SU-DHL-6 (cell line): ENCODE measurements at regions not wholly inside any gene's neighbourhood (a gene's known extent, or its start where the extent isn't known, plus 50 kb on each side); places are given as distances from the start of the nearest gene placed in this dataset.

Experiments used
- H2AFZ ChIP-seq: fragments of 200-600 bp; sonication (generic); 2 replicates; pipeline ENCODE4 v1.6.1; 2014; ENCODE audit warnings: low read depth, mild to moderate bottlenecking, moderate library complexity, mixed read lengths, antibody characterized with exemption, low read length; ENCODE audit not compliant: severe bottlenecking
- H3F3A ChIP-seq: fragments of 200-600 bp; shearing (Covaris generic); 2 replicates; pipeline ENCODE4 v1.6.0; 2016; ENCODE audit warnings: antibody characterized with exemption, mild to moderate bottlenecking; ENCODE audit not compliant: insufficient read depth
- H3K27ac ChIP-seq: fragments of 200-600 bp; sonication (generic); 2 replicates; pipeline ENCODE4 v1.5.1; 2016; ENCODE audit warnings: low read depth, mild to moderate bottlenecking, low read length, moderate library complexity, mixed read lengths
- H3K27me3 ChIP-seq: fragments of 200-600 bp; sonication (generic), shearing (Covaris generic); 2 replicates; pipeline ENCODE4 v1.6.0; 2014; ENCODE audit warnings: mild to moderate bottlenecking, low read length
- H3K36me3 ChIP-seq: fragments of 200-600 bp; sonication (generic); 2 replicates; pipeline ENCODE4 v1.6.1; 2014; ENCODE audit warnings: mild to moderate bottlenecking, low read length, mixed read lengths
- H3K4me2 ChIP-seq: fragments of 300-600, 200-600 bp; shearing (Covaris generic), sonication (generic); 2 replicates; pipeline ENCODE4 v1.6.0; 2014; ENCODE audit warnings: low read length, low read depth, mild to moderate bottlenecking; ENCODE audit not compliant: poor library complexity, severe bottlenecking
- H3K4me3 ChIP-seq: fragments of 200-600 bp; sonication (generic); 2 replicates; pipeline ENCODE4 v1.5.1; 2014; ENCODE audit warnings: antibody characterized with exemption, low read length, mild to moderate bottlenecking, mixed read lengths; ENCODE audit not compliant: insufficient read depth, poor library complexity, severe bottlenecking
- H3K79me2 ChIP-seq: fragments of 200-600 bp; sonication (generic); 2 replicates; pipeline ENCODE4 v1.6.1; 2014; ENCODE audit warnings: mild to moderate bottlenecking, low read length, moderate library complexity; ENCODE audit not compliant: insufficient read depth
- H3K9ac ChIP-seq: fragments of 200-600 bp; sonication (generic); 2 replicates; pipeline ENCODE4 v1.7.0; 2014; ENCODE audit warnings: mild to moderate bottlenecking, low read length
- H3K9me2 ChIP-seq: fragments of 200-600 bp; sonication (generic); replicated peaks from 2 replicates; pipeline ENCODE4 v1.6.1; 2014; ENCODE audit warnings: low read length; ENCODE audit not compliant: insufficient read depth
- H3K9me3 ChIP-seq: fragments of 200-600 bp; sonication (generic); 2 replicates; pipeline ENCODE4 v1.6.1; 2014; ENCODE audit warnings: low read length, mixed read lengths; ENCODE audit not compliant: insufficient read depth
- H4K20me1 ChIP-seq: fragments of 200-600 bp; sonication (generic); 2 replicates; pipeline ENCODE4 v1.6.1; 2014; ENCODE audit warnings: low read depth, mild to moderate bottlenecking, antibody characterized with exemption, low read length, moderate library complexity, mixed read lengths
- CTCF ChIP-seq: fragments of 200-600 bp; sonication (generic); IDR thresholded peaks from one replicate; pipeline ENCODE4 v1.5.1; 2017; ENCODE audit warnings: antibody characterized with exemption, mild to moderate bottlenecking, low read length, moderate library complexity; ENCODE audit not compliant: insufficient read depth, poor library complexity, severe bottlenecking
- EZH2phosphoT487 ChIP-seq: fragments of 200-600 bp; sonication (generic), shearing (Covaris generic); conservative IDR thresholded peaks from 2 replicates; pipeline ENCODE4 v1.6.1; 2018; ENCODE audit warnings: mild to moderate bottlenecking, antibody characterized with exemption, low read length, moderate library complexity, mixed read lengths

DNA sequence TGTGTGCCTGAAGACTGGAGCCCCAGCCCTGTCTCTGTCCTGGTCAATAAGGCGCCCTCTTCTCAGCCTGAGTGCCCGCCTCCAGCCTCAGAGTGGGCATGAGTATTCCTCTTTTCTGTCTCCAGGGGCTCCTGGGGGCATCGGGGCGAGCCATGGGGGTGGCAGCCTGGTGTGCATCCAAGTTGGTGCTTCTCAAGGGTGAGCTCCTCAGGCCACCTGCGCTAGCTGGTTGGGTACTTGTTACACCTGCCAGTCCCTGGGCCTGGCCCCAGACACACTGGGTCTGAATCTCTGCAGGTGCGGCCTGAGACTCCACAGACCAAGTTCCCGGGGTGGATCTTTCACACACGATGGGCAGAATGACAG lies 168.6 kb upstream of the B3GAT1 start:
- H3K9ac ChIP-seq, result no peak overlapping the region
- no peak for TF ChIP-seq CTCF
- TF ChIP-seq EZH2phosphoT487, result no peak
- no peaks in the 10 kb centered on the region for H3K36me3 ChIP-seq
- no peak overlapping the region for H3K27ac ChIP-seq
- no peak overlapping the region for H2AFZ ChIP-seq
- no peaks in the 10 kb centered on the region for H4K20me1 ChIP-seq
- no peak overlapping the region for H3K4me2 ChIP-seq
- H3K9me3 ChIP-seq, result no peaks in the 10 kb centered on the region
- H3K27me3 ChIP-seq, result no peaks in the 10 kb centered on the region
- H3K79me2 ChIP-seq, result no peaks in the 10 kb centered on the region
- H3F3A ChIP-seq, result no peaks in the 10 kb centered on the region
- H3K9me2 ChIP-seq, result no peaks in the 10 kb centered on the region
- no peak overlapping the region for H3K4me3 ChIP-seq

DNA sequence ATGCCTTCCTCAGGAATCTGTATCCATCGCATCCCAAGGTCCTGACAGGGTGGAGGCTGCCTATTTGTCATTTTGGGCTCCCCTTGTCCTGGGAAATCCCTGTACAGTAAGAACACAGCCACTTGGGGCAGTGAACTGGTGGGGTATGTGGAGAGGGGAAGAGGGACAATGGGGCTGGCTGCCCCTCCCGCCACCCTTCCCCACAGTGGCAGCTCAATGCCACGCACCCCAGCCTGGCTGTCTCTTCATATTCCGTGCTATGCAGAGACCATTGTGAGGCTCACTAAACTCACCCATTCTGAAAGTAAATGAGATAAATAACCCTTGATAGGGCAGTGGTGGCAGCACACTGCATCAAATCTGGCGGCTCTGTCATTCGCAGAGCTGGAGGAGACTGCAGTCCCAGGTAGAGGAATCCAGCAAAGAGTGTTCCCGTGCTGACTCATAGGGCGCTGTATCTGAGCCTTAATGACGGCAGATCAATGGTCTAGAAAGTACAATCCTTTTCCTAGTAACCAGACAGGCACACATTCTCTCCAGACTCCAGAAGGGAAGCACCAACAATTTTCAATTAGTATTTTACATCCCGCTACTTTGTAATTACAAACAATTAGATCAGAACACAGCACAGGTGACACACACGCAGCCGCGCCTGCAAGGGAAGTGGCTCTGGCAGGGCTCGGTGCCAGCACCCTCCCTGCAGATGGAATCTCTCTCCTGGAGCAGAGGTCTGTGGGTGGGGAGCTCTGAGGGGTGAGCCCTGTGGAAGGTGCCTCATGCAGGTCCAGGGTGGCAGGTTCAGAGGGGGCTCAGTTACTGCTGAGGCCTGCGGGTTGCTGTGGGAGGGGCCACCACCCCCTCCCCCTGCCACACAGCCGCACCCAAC lies 167.9 kb upstream of the B3GAT1 start:
- Histone ChIP-seq H3K27me3 (no peaks in the 10 kb centered on the region), H3K4me2 (no peak overlapping the region), H3K4me3 (no peak overlapping the region), H3F3A (no peaks in the 10 kb centered on the region), H3K27ac (no peak overlapping the region), H3K9me3 (no peaks in the 10 kb centered on the region), H3K79me2 (no peaks in the 10 kb centered on the region), H3K9ac (no peak overlapping the region), H2AFZ (no peak overlapping the region), H4K20me1 (no peaks in the 10 kb centered on the region), H3K9me2 (no peaks in the 10 kb centered on the region), H3K36me3 (no peaks in the 10 kb centered on the region)
- TF ChIP-seq CTCF (no peak), EZH2phosphoT487 (no peak)

DNA sequence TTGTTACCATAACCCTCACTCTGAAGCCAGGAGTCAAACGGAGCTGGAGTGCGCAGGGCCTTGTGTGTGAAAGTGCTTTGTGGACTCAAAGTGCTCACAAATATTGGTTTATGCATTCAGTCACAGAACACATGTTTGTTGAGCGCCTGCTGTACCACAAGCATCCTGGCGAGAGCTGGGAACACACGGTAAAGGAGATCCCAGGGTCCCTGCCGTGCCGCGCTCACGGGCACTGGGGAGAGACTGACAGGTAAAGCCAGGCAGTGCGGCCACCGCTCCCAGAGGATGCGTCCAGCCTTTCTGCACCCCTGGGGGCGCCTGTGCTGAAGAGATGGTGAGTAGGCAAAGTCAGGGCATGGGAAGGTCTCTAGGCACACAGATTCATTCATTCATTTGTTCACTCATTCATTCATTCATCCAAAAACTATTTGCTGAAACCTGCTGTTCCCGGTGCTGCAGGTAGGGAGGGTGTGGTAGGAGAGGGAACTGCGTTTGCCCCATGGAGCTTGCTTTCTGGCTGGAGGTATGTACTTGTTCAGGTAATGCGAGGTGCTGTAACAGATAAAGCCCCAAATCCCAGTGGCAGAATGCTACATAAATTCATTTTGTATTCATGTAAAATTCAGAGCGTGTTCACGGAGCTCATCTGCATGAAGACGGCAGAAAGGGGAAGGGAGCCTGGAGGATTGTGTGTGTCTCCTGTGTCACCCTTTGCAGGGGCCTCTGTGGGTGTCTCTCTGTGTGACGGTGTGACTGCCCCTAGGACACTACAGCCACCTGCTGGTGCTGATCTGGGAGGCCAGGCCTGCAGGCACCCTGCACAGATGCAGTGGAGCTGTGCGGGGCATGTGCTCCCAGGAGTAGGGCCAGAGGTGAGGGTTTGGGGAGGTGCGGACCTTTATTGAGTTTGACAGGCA lies 167.0 kb upstream of the B3GAT1 start:
- TF ChIP-seq CTCF (no peak), EZH2phosphoT487 (no peak)

More for the DNA sequence above, 167.0 kb upstream of the B3GAT1 start:
- Histone ChIP-seq H3F3A (no peaks in the 10 kb centered on the region), H4K20me1 (no peaks in the 10 kb centered on the region), H3K79me2 (no peaks in the 10 kb centered on the region), H3K36me3 (no peaks in the 10 kb centered on the region), H3K4me2 (no peak overlapping the region), H3K27ac (no peak overlapping the region), H3K4me3 (no peak overlapping the region), H3K27me3 (no peaks in the 10 kb centered on the region), H3K9me3 (no peaks in the 10 kb centered on the region), H3K9ac (no peak overlapping the region), H2AFZ (no peak overlapping the region), H3K9me2 (no peaks in the 10 kb centered on the region)
